ENCODE measurements at regions not wholly inside any gene's neighbourhood (a gene's known extent, or its start where the extent isn't known, plus 50 kb on each side); places are given as distances from the start of the nearest gene placed in this dataset.

GRCh38 chr2:239827523-239827890 lies 197.6 kb downstream of the NDUFA10 start:
- no peak for TF ChIP-seq CTCF (IDR thresholded peaks at IDR 0.05)
- no peak for TF ChIP-seq ZFX (IDR thresholded peaks at IDR 0.05; ENCODE audit: borderline replicate concordance)

Data from 22Rv1 (cell line).